ENCODE measurements at regions not wholly inside any gene's neighbourhood (a gene's known extent, or its start where the extent isn't known, plus 50 kb on each side); places are given as distances from the start of the nearest gene placed in this dataset.
"Not testable (repeated sequence)": the region's sequence is repeated elsewhere in the genome, so short reads cannot be mapped to it uniquely, and the experiment has no call there.

- intact Hi-C loops (cut with DNase I; ENCODE audit: low total_unique reads); H3K9me3 ChIP-seq: not testable (repeated sequence)
Measured at GRCh38 chr1:146287881-146288280, 59.1 kb upstream of the NOTCH2NLA start.

GRCh38 chr1:146284760-146285159, 55.9 kb upstream of the NOTCH2NLA start:
- H3K27ac ChIP-seq; H3K4me3 ChIP-seq; H3K36me3 ChIP-seq; H3K9me3 ChIP-seq; H3K4me1 ChIP-seq; intact Hi-C loops (cut with DNase I; ENCODE audit: low total_unique reads); H3K27me3 ChIP-seq; DNase-seq (ENCODE audit: low spot score in 2 of 2): not testable (repeated sequence)

More at GRCh38 chr1:146287881-146288280, 59.1 kb upstream of the NOTCH2NLA start:
- not testable (repeated sequence) for H3K36me3 ChIP-seq; DNase-seq (ENCODE audit: low spot score in 2 of 2); H3K4me1 ChIP-seq; H3K4me3 ChIP-seq; H3K27me3 ChIP-seq; H3K27ac ChIP-seq

- intact Hi-C loops (cut with DNase I; ENCODE audit: low total_unique reads); H3K4me3 ChIP-seq; H3K27ac ChIP-seq; H3K9me3 ChIP-seq; DNase-seq (ENCODE audit: low spot score in 2 of 2); H3K27me3 ChIP-seq; H3K36me3 ChIP-seq; H3K4me1 ChIP-seq: not testable (repeated sequence)
Measured at GRCh38 chr1:146283527-146283880, 54.7 kb upstream of the NOTCH2NLA start.

GRCh38 chr1:146282807-146283526, 54.1 kb upstream of the NOTCH2NLA start:
- DNase-seq (ENCODE audit: low spot score in 2 of 2); intact Hi-C loops (cut with DNase I; ENCODE audit: low total_unique reads); H3K4me3 ChIP-seq; H3K9me3 ChIP-seq; H3K27ac ChIP-seq; H3K4me1 ChIP-seq; H3K36me3 ChIP-seq; H3K27me3 ChIP-seq: not testable (repeated sequence)

- H3K9me3 ChIP-seq; H3K27me3 ChIP-seq; intact Hi-C loops (cut with DNase I; ENCODE audit: low total_unique reads); H3K27ac ChIP-seq; H3K4me1 ChIP-seq; DNase-seq (ENCODE audit: low spot score in 2 of 2); H3K36me3 ChIP-seq; H3K4me3 ChIP-seq: not testable (repeated sequence)
Measured at GRCh38 chr1:146281522-146281921, 52.7 kb upstream of the NOTCH2NLA start.

GRCh38 chr1:146278758-146279157, 49.9 kb upstream of the NOTCH2NLA start:
- intact Hi-C loops (cut with DNase I; ENCODE audit: low total_unique reads); H3K9me3 ChIP-seq; H3K4me1 ChIP-seq; DNase-seq (ENCODE audit: low spot score in 2 of 2); H3K4me3 ChIP-seq; H3K36me3 ChIP-seq; H3K27me3 ChIP-seq; H3K27ac ChIP-seq: not testable (repeated sequence)

Measured in breast epithelium (tissue), 4 donors.